ENCODE measurements at regions not wholly inside any gene's neighbourhood (a gene's known extent, or its start where the extent isn't known, plus 50 kb on each side); places are given as distances from the start of the nearest gene placed in this dataset.
A peak's percentile ranks its signal among the peaks of the same experiment; 100 is the strongest.
"Not testable (repeated sequence)": the region's sequence is repeated elsewhere in the genome, so short reads cannot be mapped to it uniquely, and the experiment has no call there.

- DNase-seq, result no peak
These were observed 97.3 kb upstream of the SP4 start for GRCh38 chr7:21330462-21331178.

DNA sequence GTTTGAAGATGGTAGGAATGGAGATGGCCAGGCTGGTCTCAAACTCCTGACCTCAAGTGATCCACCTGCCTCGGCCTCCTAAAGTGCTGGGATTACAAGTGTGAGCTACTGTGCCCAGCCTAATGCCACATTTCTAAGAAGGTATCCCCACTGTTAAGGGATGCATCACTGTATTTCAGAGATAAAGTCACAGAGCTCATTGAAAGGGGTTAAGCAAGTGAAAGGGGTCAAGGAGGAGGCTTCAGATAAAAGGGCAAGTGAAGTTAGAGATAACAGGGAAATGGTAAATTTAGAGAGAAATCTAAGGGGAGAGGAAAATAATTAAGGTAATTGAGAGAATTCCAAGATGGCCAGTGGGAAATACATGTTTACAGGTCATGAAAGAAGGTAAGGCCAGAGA lies 93.0 kb upstream of the SP4 start:
- no peak for DNase-seq

DNA sequence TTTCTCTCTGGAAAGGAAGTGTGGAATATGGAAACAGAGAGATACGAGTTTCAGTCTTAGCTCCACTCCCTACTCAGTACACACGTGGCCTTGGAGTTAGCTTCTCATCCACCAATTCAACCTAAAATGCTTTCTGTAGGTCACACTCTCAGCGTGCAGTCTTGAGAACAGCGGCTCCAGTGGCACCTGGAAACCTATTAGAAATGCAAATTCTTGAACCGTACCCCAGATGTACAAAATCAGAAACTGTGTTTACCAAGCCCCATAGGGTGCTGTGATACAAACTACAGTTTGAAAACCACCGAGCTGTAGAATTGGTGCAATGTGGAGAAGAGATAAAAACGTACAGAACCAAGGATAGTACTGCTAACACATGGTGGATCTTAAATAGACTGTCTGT lies 91.1 kb upstream of the SP4 start:
- DNase-seq, result no peak

DNA sequence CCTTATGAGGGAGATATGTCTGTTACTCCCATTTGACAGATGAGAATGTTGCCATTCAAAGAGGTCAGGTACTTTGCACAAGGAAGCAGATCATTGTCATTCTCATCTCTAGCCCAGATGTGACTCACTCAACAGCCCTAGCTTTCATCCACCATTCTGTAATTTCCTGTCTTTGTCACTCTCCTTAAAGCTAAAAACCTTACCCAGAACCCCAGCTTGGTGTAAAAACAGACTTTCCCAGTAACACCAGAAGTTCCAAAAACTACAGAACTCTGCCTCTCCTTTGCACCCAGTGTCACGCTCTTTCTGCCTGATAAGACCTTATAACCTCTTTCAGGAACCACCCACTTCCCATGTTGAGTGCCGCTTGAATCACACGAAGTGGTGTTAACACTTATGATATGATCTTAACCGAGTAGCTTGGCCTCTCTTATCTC lies 89.1 kb upstream of the SP4 start:
- no peak for DNase-seq

DNA sequence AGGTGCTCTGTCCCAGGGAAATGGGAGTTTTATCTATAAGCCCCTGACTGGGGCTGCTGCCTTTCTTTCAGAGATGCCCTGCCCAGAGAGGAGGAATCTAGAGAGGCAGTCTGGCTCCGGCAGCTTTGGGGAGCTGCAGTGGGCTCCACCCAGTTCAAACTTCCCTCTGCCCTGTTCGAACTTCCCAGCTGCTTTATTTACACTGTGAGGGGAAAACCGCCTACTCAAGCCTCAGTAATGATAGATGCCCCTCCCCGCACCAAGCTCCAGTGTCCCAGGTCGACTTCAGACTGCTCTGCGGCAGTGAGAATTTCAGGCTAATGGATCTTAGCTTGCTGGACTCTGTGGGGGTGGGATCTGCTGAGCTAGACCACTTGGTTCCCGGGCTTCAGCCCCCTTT lies 83.0 kb upstream of the SP4 start:
- not testable (repeated sequence) for DNase-seq

GRCh38 chr7:21345361-21345760 lies 82.5 kb upstream of the SP4 start:
- no peak for DNase-seq

- DNase-seq, result no peak
These were observed 81.6 kb upstream of the SP4 start for GRCh38 chr7:21346297-21346696.

GRCh38 chr7:21352540-21353387 lies 75.1 kb upstream of the SP4 start:
- DNase-seq, result no peak

GRCh38 chr7:21353388-21353780 lies 74.5 kb upstream of the SP4 start:
- no peak for DNase-seq

GRCh38 chr7:21354284-21354683 lies 73.6 kb upstream of the SP4 start:
- no peak for DNase-seq

DNA sequence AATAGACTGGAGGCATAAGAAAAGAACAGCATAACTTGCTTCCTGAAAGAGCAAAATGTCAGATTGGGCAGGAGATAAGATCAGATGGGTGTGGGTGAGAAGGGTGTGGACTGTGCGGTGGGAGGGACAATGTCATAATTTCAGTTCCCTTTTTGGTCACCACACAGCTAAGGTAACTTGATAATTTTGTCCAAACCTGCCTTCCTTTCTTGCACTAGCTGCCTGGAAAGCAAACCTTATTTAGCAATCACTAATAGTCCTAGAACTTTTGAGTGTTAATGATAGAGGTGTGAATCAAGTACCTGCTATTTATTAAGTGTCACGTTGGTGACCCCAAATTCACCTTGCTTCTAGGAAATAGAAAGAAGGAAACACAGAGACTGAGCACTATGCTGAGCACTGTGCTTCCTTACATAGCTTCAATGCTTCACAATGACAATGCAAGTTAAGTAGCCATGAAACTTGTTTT lies 72.4 kb upstream of the SP4 start:
- DNase-seq, result no peak

DNA sequence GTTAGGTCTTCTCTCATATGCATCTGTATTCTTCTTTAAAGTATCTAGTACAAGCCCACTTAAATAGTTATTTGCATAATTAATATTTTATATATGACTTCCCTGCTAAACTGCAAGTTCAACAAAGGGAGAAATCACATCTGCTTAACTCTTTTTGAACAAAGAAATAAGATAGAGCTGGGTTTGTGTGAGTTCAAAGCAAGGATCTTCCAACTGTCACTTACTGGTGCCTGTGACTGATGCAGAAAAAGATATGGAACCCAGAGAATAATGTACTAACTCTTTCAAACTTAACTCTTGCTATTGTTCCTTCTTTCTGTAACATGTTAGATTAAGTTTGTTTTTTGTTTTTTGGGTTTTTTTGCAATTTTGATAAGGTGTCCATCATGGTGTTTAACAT lies 71.3 kb upstream of the SP4 start:
- no peak for DNase-seq

DNA sequence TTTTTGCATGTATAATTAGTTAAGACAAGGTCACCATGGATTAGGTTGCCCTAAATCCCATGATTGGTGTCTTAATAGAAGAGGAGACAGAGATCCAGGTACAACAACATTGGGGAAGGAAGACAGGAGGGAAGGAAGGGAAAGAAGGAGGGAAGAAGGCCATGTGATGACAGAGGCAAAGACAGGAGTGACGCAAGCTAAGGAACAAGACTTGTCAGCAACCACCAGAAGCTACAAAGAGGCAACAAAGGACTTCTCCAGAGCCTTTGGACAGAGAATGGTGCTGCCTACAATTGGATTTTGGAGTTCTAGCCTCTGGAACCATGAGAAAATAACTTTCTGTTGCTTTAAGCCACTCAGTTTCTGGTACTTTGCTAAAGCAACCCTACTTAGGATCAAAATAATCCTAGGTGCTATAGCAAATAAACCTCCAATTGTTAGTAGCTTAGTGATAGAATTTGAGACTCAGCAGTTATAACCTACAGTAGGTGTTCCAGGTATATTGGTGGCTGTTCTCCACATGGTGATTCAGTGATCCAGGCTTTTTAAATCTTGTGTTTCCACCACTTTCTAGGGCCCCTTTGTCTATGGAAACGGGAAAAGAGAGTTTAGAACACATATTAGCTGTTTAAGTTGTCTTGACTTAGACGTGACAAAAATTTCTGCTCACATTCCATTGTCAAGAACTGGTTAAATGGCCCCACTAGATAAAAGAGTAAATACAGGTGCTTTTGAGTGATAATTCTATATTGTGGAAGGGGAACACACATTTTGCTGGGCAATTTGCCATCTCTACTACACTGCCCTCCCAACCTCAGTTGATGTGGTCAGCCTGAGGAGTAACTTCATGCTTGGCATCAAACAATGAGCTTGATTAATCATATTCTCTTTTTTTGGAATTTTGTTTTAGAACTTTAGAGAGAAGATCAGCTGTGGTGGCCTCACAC lies 70.5 kb upstream of the SP4 start:
- DNase-seq, result no peak

GRCh38 chr7:21358648-21359047 lies 69.2 kb upstream of the SP4 start:
- no peak for DNase-seq

- DNase-seq, result no peak
These were observed 68.7 kb upstream of the SP4 start for GRCh38 chr7:21359163-21359562.

GRCh38 chr7:21361413-21362125 lies 66.3 kb upstream of the SP4 start:
- no peak for DNase-seq

GRCh38 chr7:21364801-21365271 lies 63.0 kb upstream of the SP4 start:
- DNase-seq, result no peak

GRCh38 chr7:21365866-21366624 lies 61.8 kb upstream of the SP4 start:
- peak; percentile 93 for DNase-seq

DNA sequence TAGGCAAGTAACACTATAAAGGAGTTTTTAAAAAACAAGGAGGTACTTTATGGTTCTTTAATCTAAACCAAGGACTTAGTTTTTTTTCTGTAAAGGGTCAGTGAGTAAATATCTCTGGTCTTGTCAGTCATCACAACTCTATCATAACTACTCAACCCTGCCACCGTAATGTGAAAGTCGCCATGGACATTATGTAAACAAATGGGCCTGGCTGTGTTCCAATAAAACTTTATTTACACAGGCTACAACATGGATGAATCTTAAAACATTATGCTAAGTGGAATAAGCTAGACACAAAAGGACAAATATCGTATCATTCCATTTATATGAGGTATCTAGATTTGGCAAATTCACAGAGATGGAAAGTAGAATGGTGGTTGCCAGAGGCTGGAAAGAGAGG lies 60.8 kb upstream of the SP4 start:
- DNase-seq, result peak; percentile 87

DNA sequence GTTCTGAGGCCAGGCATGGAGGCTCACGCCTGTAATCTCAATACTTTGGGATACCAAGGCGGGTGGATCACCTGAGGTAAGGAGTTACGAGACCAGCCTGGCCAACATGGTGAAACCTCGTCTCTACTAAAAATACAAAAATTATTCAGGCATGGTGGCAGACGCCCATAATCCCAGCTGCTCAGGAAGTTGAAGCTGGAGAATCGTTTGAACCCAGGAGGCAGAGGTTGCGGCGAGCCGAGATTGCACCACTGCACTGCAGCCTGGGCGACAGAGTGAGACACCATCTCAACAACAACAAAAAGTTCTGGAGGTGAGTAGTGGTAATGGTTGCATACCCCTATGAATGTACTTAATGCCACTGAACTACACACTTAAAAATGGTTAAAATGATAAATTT lies 60.3 kb upstream of the SP4 start:
- DNase-seq, result no peak

- DNase-seq, result peak; percentile 90
These were observed 59.6 kb upstream of the SP4 start for GRCh38 chr7:21368317-21368716.
